ENCODE measurements at regions not wholly inside any gene's neighbourhood (a gene's known extent, or its start where the extent isn't known, plus 50 kb on each side); places are given as distances from the start of the nearest gene placed in this dataset.
"Not testable (repeated sequence)": the region's sequence is repeated elsewhere in the genome, so short reads cannot be mapped to it uniquely, and the experiment has no call there.

DNA sequence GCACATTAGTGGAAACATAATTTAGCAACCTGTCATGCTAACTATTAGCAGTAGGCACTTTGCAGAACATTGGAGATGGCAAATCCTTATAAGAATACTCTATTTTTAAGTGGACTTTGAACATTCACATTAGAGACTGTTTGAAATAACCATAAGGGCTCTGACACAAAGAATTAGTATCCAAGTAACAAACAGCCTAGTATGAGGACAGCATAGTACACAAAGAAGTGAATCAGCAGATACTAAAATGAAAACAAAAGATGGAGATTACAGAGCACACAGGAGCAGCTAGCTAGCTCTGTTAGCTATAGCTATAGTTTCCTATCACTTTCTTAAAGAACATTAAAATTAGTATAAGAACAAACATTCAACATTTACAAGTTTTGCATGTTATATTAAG lies 256.3 kb upstream of the SPOPL start:
- Histone ChIP-seq H3K36me3 (no peaks in the 10 kb centered on the region), H3K27ac (no peak overlapping the region), H3K27me3 (no peaks in the 10 kb centered on the region), H3K9me3 (no peaks in the 10 kb centered on the region), H3K4me3 (no peak overlapping the region), H3K4me1 (no peaks in the 10 kb centered on the region)
- no peak for DNase-seq (ENCODE audit: low spot score in 2 of 2)
- intact Hi-C loops (cut with DNase I; ENCODE audit: low total_unique reads), result no loop called here
- TF ChIP-seq POLR2AphosphoS5 (IDR thresholded peaks at IDR 0.05) (no peak), POLR2A (IDR thresholded peaks at IDR 0.05) (no peak)
- TF ChIP-seq, protein P1, sequence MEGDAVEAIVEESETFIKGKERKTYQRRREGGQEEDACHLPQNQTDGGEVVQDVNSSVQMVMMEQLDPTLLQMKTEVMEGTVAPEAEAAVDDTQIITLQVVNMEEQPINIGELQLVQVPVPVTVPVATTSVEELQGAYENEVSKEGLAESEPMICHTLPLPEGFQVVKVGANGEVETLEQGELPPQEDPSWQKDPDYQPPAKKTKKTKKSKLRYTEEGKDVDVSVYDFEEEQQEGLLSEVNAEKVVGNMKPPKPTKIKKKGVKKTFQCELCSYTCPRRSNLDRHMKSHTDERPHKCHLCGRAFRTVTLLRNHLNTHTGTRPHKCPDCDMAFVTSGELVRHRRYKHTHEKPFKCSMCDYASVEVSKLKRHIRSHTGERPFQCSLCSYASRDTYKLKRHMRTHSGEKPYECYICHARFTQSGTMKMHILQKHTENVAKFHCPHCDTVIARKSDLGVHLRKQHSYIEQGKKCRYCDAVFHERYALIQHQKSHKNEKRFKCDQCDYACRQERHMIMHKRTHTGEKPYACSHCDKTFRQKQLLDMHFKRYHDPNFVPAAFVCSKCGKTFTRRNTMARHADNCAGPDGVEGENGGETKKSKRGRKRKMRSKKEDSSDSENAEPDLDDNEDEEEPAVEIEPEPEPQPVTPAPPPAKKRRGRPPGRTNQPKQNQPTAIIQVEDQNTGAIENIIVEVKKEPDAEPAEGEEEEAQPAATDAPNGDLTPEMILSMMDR (IDR thresholded peaks at IDR 0.05), result no peak

DNA sequence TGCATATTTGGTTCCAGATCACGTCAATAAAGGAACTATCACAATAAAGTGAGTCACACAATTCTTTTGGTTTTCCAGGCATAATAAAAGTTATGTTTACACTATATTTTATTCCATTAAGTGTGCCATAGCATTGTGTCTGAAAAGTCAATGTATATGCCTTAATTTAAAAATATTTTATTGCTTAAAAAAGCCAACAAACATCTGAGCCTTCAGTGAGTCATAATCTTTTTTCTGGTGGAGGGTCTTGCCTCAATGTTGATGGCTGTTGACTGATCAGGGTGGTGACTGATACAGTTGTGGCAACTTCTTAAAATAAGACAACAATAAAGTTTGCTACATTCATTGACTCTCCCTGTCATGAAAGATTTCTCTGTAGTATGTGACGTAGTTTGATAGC lies 254.3 kb upstream of the SPOPL start:
- DNase-seq (ENCODE audit: low spot score in 2 of 2), result no peak
- Histone ChIP-seq H3K27ac (no peak overlapping the region), H3K4me1 (no peaks in the 10 kb centered on the region), H3K27me3 (no peaks in the 10 kb centered on the region), H3K4me3 (no peak overlapping the region), H3K36me3 (no peaks in the 10 kb centered on the region), H3K9me3 (no peaks in the 10 kb centered on the region)
- TF ChIP-seq POLR2AphosphoS5 (IDR thresholded peaks at IDR 0.05), result no peak
- TF ChIP-seq, protein P1 (IDR thresholded peaks at IDR 0.05), result no peak
- no peak for TF ChIP-seq POLR2A (IDR thresholded peaks at IDR 0.05)
- intact Hi-C loops (cut with DNase I; ENCODE audit: low total_unique reads), result no loop called here

DNA sequence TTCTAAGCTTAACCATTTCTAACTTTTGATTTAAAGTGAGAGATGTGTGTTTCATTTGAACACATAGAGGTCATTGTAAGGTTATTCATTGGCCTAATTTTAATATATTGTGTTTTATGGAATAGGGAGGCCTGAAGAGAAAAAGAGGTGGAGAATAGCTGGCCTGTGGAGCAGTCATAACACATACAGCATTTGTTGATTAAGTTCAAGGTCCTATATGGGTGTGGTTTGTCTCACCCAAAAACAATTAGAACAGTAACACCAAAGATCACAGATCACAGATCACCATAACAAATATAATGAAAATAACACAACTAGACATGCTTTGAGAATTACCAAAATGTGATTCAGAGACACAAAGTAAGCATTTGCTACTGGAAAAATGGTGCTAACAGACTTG lies 252.4 kb upstream of the SPOPL start:
- no peaks in the 10 kb centered on the region for H3K4me1 ChIP-seq
- intact Hi-C loops (cut with DNase I; ENCODE audit: low total_unique reads), result no loop called here
- no peak for DNase-seq (ENCODE audit: low spot score in 2 of 2)
- no peaks in the 10 kb centered on the region for H3K36me3 ChIP-seq
- H3K9me3 ChIP-seq, result no peaks in the 10 kb centered on the region
- H3K27ac ChIP-seq, result no peak overlapping the region
- TF ChIP-seq, protein P1 (IDR thresholded peaks at IDR 0.05), result no peak
- no peak for TF ChIP-seq POLR2A (IDR thresholded peaks at IDR 0.05)
- TF ChIP-seq POLR2AphosphoS5 (IDR thresholded peaks at IDR 0.05), result no peak
- no peaks in the 10 kb centered on the region for H3K27me3 ChIP-seq
- no peak overlapping the region for H3K4me3 ChIP-seq

DNA sequence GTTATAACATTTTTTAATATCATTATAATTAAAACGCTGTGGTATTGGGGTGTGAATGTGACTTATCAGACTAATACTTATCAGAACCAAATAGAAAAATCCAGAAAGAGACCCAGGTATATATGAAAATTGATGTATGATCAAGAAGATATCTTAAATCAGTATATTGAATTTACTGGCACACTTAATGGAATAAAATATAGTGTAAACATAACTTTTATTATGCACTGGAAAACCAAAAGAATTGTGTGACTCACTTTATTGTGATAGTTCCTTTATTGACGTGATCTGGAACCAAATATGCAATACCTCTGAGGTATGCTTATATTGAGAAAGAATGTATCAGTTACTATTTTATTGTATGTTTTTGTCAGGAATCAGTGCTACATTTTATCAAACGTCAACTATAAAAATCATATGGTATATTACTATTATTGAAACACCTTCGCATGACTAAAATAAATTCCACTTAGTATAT lies 250.7 kb upstream of the SPOPL start:
- H3K4me1 ChIP-seq; intact Hi-C loops (cut with DNase I; ENCODE audit: low total_unique reads); H3K27me3 ChIP-seq; H3K9me3 ChIP-seq; H3K27ac ChIP-seq; H3K4me3 ChIP-seq; DNase-seq (ENCODE audit: low spot score in 2 of 2); H3K36me3 ChIP-seq: not testable (repeated sequence)

DNA sequence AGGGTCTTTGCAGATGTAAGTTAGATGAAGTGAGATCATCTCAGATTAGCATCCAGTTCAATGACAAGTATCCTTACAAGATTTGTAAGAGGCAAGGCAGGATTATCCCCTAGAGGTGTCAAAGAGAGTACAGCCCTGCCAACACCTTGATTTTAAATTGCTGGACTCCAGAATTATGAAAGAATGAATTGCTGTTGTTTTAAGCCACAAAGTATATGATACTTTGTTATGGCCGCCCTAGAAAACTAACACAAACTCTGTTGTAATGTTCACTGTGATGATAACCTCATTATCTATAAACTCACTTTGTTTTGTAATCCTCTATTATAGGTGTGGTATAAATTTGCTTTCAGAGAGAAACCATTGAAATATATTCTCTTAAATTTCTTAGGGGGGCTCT lies 249.0 kb upstream of the SPOPL start:
- no peaks in the 10 kb centered on the region for H3K27me3 ChIP-seq
- TF ChIP-seq POLR2A (IDR thresholded peaks at IDR 0.05) (no peak), POLR2AphosphoS5 (IDR thresholded peaks at IDR 0.05) (no peak)
- TF ChIP-seq, protein P1 (IDR thresholded peaks at IDR 0.05), result no peak
- H3K27ac ChIP-seq, result no peak overlapping the region
- H3K9me3 ChIP-seq, result no peaks in the 10 kb centered on the region
- H3K36me3 ChIP-seq, result no peaks in the 10 kb centered on the region
- no peak overlapping the region for H3K4me3 ChIP-seq
- no peaks in the 10 kb centered on the region for H3K4me1 ChIP-seq
- DNase-seq (ENCODE audit: low spot score in 2 of 2), result no peak
- intact Hi-C loops (cut with DNase I; ENCODE audit: low total_unique reads), result no loop called here

DNA sequence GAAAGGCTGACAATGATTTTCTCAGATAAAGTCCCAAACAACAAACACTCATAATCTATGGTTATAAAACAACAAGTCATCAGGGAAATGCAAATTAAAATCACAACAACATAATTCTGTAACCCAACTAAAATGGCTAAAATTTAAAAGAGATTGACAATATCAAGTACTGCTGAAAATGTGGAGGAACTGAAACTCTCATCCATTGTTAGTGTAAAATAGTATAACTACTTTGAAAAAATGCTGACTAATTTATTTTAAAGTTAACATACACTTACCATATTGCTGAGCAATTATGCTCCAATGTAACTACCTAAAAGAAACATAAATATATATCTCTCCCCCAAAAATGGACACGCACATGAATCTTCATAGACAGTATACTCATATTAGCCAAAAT lies 245.9 kb upstream of the SPOPL start:
- H3K27ac ChIP-seq, result no peak overlapping the region
- TF ChIP-seq, protein P1 (IDR thresholded peaks at IDR 0.05), result no peak
- no peak for TF ChIP-seq POLR2AphosphoS5 (IDR thresholded peaks at IDR 0.05)
- TF ChIP-seq POLR2A (IDR thresholded peaks at IDR 0.05), result no peak
- H3K36me3 ChIP-seq, result no peaks in the 10 kb centered on the region

More for the DNA sequence above, 245.9 kb upstream of the SPOPL start:
- Histone ChIP-seq H3K27me3 (no peaks in the 10 kb centered on the region), H3K4me3 (no peak overlapping the region), H3K9me3 (peaks cover 0 to 6% of the 10 kb centered on the region in 2 donors), H3K4me1 (no peaks in the 10 kb centered on the region)
- no peak for DNase-seq (ENCODE audit: low spot score in 2 of 2)
- intact Hi-C loops (cut with DNase I; ENCODE audit: low total_unique reads), result no loop called here

All from breast epithelium (tissue), 4 donors.